Activated gamma-delta T cell treated with anti-CD3 and anti-CD28 coated beads, Interleukin-2, amount 50 U/mL, for 16 hours (primary cell): ENCODE measurements at regions not wholly inside any gene's neighbourhood (a gene's known extent, or its start where the extent isn't known, plus 50 kb on each side); places are given as distances from the start of the nearest gene placed in this dataset.
"Not testable (repeated sequence)": the region's sequence is repeated elsewhere in the genome, so short reads cannot be mapped to it uniquely, and the experiment has no call there.

Source experiments
- DNase-seq: peaks from one replicate; pipeline ENCODE4 v3.0.0-alpha.2; 2020; ENCODE audit warnings: low read depth

DNA sequence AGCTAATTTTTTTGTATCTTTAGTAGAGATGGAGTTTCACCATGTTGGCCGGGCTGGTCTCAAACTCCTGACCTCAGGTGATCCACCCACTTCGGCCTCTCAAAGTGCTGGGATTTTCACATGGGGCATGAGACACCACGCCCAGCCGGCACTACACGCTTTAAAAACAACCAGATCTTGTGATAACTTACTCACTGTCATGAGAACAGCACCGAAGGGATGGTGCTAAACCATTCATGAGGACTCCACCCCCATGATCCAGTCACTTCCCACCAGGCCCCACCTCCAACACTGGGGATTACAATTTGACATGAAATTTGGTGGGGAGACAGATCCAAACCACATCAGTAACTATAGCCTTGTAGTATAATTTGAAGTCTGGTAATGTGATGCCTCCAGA, 67.4 kb upstream of the ZNF169 start:
- DNase-seq = not testable (repeated sequence)

DNA sequence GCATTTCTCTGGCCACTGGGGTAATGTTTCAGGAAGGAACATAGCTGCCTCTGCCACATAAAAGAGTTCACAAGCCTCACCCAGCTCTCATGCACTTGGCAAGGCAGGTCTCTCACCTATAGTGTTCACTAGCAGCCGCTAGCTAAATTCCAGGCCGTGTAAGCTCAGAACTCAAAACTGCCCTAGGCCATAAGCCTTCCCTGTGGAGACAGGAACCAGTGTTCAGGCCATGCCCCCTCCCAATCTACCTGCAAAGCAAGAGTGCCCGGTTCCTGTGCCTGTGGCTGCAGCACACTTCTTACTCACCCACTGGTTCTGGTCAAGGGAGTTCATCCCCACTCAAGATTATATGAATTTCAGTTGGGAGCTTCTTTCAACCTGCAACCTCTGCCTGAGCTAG, 60.7 kb upstream of the ZNF169 start:
- no peak for DNase-seq

DNA sequence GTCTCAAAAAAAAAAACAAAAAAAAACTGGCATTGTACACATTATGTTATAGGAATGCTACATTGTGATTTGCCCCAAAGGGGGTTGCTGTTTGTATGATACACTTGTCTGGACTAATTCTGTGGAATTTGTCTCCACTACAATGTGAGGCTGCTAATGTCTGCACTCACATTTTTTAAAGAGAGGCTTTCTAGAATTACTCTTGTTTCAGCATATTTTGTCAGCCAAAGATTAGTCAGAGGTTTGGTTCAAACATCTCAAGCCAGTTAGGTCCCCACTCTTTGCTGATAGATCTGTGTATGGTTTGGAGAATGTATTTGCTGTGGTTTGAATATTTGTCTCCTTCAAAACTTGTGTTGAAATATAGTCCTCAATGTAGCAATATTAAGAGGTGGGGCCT, 59.3 kb upstream of the ZNF169 start:
- DNase-seq = no peak

DNA sequence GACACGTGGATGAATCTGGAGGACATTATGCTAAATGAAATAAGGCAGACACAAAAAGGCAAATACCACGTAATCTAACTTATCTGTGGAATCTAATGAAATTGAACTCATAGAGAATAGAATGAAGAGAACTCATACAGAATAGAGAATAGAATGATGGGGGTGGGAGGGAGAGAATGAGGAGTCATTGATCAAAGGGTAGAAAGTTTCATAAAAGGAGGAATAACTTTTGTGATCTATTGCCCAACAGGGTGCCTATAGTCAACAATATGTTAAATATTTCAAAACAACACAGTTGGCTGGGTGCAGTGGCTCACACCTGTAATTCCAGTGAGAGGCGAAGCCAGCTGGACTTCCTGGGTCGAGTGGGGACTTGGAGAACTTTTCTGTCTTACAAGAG, 54.9 kb upstream of the ZNF169 start:
- no peak for DNase-seq

DNA sequence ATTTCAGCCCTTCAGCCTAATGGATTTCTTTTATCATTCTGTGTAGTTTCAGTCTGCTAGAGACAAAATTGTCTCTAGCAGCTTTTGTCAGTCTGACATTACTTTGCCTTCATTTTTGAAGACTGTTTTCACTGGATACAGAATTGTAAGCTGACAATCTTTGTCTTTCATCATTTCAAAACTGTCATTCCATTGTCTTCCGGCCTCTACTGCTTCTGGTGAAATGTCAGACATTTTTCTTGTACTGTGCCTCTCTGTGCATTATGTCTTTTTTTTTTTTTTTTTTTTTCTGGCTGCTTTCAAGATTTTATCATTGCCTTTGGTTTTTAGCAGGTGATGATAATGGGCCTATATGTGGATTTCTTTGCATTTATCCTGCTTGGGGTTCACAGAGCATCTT, 51.3 kb upstream of the ZNF169 start:
- DNase-seq = no peak
